HCEC 1CT (cell line): ENCODE measurements at regions not wholly inside any gene's neighbourhood (a gene's known extent, or its start where the extent isn't known, plus 50 kb on each side); places are given as distances from the start of the nearest gene placed in this dataset.

Experiments
- DNase-seq: peaks from one replicate; pipeline ENCODE4 v3.0.0-alpha.2; 2017

DNA sequence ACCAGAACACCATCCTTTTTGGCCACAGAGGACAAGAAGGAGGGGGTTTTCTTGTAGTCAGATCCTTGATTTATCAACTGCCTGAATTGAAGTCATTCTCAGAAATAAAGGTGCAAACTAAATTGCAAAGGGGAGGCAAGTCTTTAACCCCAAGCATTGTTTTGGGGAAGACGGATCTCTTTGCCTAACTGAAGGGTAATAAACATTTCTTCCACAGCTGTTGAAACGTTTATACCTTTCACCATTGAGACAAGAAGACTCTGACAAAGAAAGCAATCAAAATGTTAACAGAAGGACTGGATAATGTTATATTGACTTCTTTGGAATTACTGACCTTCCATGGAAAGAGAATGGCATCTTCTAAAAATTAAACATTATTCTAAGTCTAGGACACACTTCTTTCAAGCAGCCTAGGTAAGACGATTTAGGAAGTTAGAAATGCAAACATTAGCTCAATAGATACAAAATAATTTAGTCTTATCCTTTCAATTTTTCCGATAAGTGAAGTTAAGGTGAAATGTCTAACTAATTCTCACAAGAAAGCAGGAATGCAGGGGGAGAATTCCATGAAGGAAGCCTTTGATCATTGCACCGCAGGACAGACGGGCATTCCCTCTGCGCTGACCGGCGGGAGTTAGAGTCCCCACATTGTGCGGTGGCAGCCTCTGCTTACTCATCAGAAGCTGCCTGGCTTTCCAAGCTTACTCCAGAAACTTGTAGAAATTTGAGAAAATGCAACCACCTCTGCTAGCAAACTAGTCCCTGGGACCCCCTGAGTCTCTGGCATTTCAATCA is 69.4 kb upstream of the COPS8 start:
- no peak for DNase-seq

GRCh38 chr2:237020090-237020489 is 65.6 kb upstream of the COPS8 start:
- no peak for DNase-seq

GRCh38 chr2:237022533-237022932 is 63.2 kb upstream of the COPS8 start:
- DNase-seq = no peak

DNA sequence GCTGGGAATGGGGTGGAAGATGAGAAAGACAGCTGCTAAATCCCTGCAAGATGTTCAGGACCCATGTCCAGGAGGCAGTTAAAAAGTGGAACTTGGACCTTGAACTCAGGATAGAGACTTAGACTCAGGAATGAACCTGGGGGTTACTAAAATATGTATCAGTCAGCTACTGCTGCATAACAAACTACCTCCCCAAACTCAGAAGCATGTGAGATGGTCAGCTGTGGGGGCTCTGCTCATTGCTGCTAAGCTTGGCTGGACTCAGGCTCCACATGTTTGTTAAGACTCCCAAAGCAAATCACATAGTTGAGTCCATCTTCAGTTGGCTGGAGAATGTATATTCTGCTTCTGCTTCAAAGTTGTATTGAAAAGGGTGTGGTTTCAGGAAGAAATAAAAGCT is 61.4 kb upstream of the COPS8 start:
- DNase-seq = no peak

DNA sequence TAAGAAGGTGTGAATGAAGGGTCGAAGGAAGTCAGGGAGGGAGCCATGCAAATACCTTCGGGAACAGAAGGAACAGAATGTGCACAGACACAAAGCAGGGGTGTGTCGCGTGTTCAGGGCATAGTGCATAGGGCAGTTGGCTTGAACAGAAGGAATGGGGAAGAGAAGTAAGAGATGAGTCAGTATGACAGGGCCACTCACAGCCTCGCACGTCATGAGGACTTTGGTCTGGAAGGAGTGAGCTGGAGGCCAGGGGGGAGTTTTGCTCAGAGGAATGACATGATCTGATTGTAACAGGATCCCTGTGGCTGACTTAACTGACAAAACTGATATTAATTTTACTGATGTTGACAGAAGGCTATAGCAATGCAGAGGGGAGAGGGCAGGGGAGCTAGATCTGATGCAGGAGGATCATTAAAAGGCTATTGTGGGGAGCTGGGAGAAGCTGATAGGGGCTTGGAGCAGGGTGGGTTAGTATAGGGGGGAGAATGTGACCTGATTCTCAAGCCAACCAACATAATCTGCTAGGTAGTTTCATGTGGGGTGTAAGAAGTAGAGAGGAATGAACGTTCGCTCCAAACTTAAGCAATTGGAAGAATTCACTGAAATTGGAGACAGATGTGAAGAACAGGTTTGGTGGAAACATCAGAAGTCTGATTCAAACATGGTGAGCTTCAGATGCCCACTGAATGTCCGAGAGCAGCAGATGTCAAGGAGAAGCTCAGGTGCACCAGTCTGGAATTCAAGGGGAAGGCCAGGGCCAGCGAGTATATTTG is 60.4 kb upstream of the COPS8 start:
- DNase-seq = peak; percentile 94

GRCh38 chr2:237026981-237027711 is 58.5 kb upstream of the COPS8 start:
- peak; percentile 64 for DNase-seq

DNA sequence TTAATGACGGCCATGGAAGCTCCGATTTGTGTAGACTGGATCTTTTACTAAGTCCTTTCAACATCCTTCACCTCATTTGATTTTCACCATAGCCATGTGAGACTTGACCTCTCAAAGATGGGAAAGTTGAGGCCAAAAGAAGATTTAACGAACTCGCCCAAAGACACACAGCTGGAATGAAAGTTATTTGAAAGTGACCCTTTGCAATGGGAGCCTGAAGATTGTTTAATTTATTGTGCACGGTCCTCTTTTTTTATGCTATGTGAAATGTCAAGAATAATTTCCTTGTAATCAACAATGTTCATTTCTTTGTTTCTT is 58.0 kb upstream of the COPS8 start:
- no peak for DNase-seq

- no peak for DNase-seq
These were observed 55.3 kb upstream of the COPS8 start for GRCh38 chr2:237030382-237030781.

GRCh38 chr2:237033536-237034060 is 52.1 kb upstream of the COPS8 start:
- no peak for DNase-seq

GRCh38 chr2:237035781-237036475 is 49.8 kb upstream of the COPS8 start:
- DNase-seq = no peak
